BLaER1 treated with 17β-estradiol and CSF1 and Interleukin-3, amounts not matched to agents 10 nM and 100 nM (cell line): ENCODE measurements at regions not wholly inside any gene's neighbourhood (a gene's known extent, or its start where the extent isn't known, plus 50 kb on each side); places are given as distances from the start of the nearest gene placed in this dataset.

Source experiments
- H3K27ac ChIP-seq, 11 experiments: shearing (Covaris generic); formaldehyde crosslinking; 2 replicates each; pipeline ENCODE4 v1.8.1; 2022
- H3K27me3 ChIP-seq, 11 experiments: shearing (Covaris generic); formaldehyde crosslinking; 2 replicates each; pipeline ENCODE4 v1.8.1; 2022
- H3K36me3 ChIP-seq, 11 experiments: shearing (Covaris generic); formaldehyde crosslinking; 2 replicates each; pipeline ENCODE4 v1.8.1; 2022
- H3K4me1 ChIP-seq, 10 experiments: shearing (Covaris generic); formaldehyde crosslinking; 2 replicates each; pipeline ENCODE4 v1.8.1; 2022
- H3K4me2 ChIP-seq, 11 experiments: shearing (Covaris generic); formaldehyde crosslinking; 2 replicates each; pipeline ENCODE4 v1.8.1; 2022
- H3K4me3 ChIP-seq, 10 experiments: shearing (Covaris generic); formaldehyde crosslinking; 2 replicates each; pipeline ENCODE4 v1.8.1; 2022
- H3K9ac ChIP-seq, 11 experiments: shearing (Covaris generic); formaldehyde crosslinking; 2 replicates each; pipeline ENCODE4 v1.8.1; 2022
- H3K9me3 ChIP-seq, 11 experiments: shearing (Covaris generic); formaldehyde crosslinking; replicated peaks in 1 of 11; 2 replicates each; pipeline ENCODE4 v1.8.1; 2022
- H4K20me1 ChIP-seq, 11 experiments: shearing (Covaris generic); formaldehyde crosslinking; 2 replicates each; pipeline ENCODE4 v1.8.1; 2022
- Cebpa-rat ChIP-seq, 11 experiments: shearing (Covaris generic); IDR thresholded peaks; 2 replicates each; pipeline ENCODE4 v1.8.1; 2022

- Histone ChIP-seq H3K4me3 (no peak overlapping the region), H3K4me2 (no peak overlapping the region), H3K4me1 (no peaks in the 10 kb centered on the region), H3K9me3 (no peaks in the 10 kb centered on the region), H3K27ac (no peak overlapping the region), H3K36me3 (no peaks in the 10 kb centered on the region), H4K20me1 (no peaks in the 10 kb centered on the region), H3K27me3 (no peaks in the 10 kb centered on the region), H3K9ac (no peak overlapping the region)
- TF ChIP-seq Cebpa-rat (IDR thresholded peaks at IDR 0.05) = no peak
These were observed 151.0 kb upstream of the ZNF366 start for GRCh38 chr5:72658161-72658560.

DNA sequence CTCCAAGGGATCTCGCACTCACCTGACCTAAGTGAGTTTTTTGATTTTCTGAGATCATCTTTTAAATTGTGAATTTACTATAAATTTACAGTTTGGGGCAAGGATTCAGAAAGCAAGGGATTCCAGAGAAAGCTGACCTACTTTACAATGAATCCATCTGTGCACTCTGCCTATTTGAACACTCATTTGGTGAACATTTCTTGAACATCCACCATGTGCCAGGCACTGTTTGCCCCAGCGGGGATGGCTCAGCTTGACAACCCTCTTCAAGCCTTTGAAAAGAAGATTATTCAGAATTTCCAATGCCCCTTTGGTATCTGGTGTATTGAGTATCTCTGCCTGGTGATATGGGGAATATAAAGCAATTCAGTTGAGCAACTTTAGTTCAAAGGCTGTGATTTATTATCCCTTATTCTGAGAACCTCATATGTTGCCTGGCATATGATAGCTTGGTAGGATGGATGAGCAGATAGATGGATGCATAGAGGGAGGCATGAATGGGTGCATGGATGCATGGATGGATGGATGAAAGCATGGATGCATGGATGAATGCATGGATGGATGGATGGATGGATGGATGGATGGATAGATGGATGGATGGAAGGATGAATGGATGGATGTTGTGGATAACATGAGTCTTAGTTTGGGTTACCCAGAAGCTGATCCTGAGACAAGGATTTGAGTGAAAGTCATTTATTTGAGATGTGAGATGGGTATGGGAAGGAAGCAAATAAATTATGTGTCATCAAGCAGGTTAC, 149.7 kb upstream of the ZNF366 start:
- no peaks in the 10 kb centered on the region for H4K20me1 ChIP-seq
- no peak overlapping the region for H3K27ac ChIP-seq
- H3K9me3 ChIP-seq = no peaks in the 10 kb centered on the region
- H3K4me1 ChIP-seq = no peaks in the 10 kb centered on the region
- no peak overlapping the region for H3K4me3 ChIP-seq
- TF ChIP-seq Cebpa-rat (IDR thresholded peaks at IDR 0.05) = no peak
- no peaks in the 10 kb centered on the region for H3K27me3 ChIP-seq
- no peak overlapping the region for H3K9ac ChIP-seq
- H3K4me2 ChIP-seq = no peak overlapping the region
- no peaks in the 10 kb centered on the region for H3K36me3 ChIP-seq

GRCh38 chr5:72656331-72656730, 149.1 kb upstream of the ZNF366 start:
- Histone ChIP-seq H3K36me3 (no peaks in the 10 kb centered on the region), H3K9ac (no peak overlapping the region), H4K20me1 (no peaks in the 10 kb centered on the region), H3K4me1 (no peaks in the 10 kb centered on the region), H3K27ac (no peak overlapping the region), H3K4me2 (no peak overlapping the region), H3K9me3 (no peaks in the 10 kb centered on the region), H3K4me3 (no peak overlapping the region), H3K27me3 (no peaks in the 10 kb centered on the region)
- no peak for TF ChIP-seq Cebpa-rat (IDR thresholded peaks at IDR 0.05)

DNA sequence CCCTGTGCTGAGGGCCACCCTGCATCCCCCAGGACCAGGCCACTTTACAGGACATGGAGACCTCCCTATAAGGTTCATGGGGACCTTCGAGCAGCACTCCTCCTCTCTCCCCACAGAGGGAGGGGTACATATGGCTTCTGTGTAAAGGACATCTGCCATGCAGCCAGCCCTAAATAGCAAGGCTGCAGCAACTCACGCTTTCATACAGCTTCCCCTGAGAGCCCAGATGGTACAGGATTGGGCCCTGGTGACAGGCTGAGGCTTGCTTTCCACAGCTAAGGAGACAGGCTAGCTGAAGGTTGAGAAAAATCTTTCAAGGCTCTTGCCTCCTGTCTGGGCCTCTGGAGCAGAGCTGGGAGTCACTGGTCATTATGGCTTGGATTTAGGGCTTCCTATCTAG, 147.0 kb upstream of the ZNF366 start:
- Histone ChIP-seq H4K20me1 (no peaks in the 10 kb centered on the region), H3K36me3 (no peaks in the 10 kb centered on the region), H3K9me3 (no peaks in the 10 kb centered on the region), H3K27me3 (no peaks in the 10 kb centered on the region), H3K4me3 (no peak overlapping the region), H3K4me1 (peaks cover 0 to 4% (median 0%) of the 10 kb centered on the region in 10 experiments; a peak in 1 of 20 replicates), H3K27ac (no peak overlapping the region), H3K4me2 (no peak overlapping the region), H3K9ac (no peak overlapping the region)
- no peak for TF ChIP-seq Cebpa-rat (IDR thresholded peaks at IDR 0.05)

DNA sequence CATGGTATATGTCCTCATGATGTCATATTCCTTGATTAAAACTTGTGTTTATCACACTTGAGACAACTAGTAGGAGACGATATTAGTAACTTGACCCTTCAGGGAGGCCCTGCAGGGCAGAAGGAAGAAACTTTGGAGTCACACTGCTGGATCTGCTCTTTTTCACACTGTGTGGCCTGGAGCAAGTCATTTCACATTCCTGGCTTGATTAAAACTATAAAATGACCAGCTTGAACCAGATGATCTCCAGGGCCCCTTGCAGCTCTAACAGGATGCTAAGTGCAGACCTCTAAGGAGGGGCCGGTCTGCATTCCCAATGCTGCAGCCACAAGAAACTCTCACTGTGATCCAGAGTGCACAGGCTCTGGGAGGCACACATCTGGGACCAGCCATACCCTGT, 146.4 kb upstream of the ZNF366 start:
- no peaks in the 10 kb centered on the region for H3K36me3 ChIP-seq
- no peak for TF ChIP-seq Cebpa-rat (IDR thresholded peaks at IDR 0.05)
- no peak overlapping the region for H3K9ac ChIP-seq
- no peak overlapping the region for H3K4me3 ChIP-seq
- no peaks in the 10 kb centered on the region for H3K27me3 ChIP-seq
- no peaks in the 10 kb centered on the region for H3K9me3 ChIP-seq
- H3K4me1 ChIP-seq = peaks cover 0 to 4% (median 0%) of the 10 kb centered on the region in 10 experiments; a peak in 1 of 20 replicates
- no peaks in the 10 kb centered on the region for H4K20me1 ChIP-seq
- no peak overlapping the region for H3K27ac ChIP-seq
- no peak overlapping the region for H3K4me2 ChIP-seq

- TF ChIP-seq Cebpa-rat (IDR thresholded peaks at IDR 0.05) = no peak
- no peaks in the 10 kb centered on the region for H3K36me3 ChIP-seq
- H3K27me3 ChIP-seq = no peaks in the 10 kb centered on the region
- H3K4me2 ChIP-seq = no peak overlapping the region
- H3K4me3 ChIP-seq = no peak overlapping the region
- H3K4me1 ChIP-seq = peaks cover 0 to 4% (median 0%) of the 10 kb centered on the region in 10 experiments; a peak in 1 of 20 replicates
- no peak overlapping the region for H3K9ac ChIP-seq
- H4K20me1 ChIP-seq = no peaks in the 10 kb centered on the region
- no peak overlapping the region for H3K27ac ChIP-seq
- H3K9me3 ChIP-seq = no peaks in the 10 kb centered on the region
These were observed 144.6 kb upstream of the ZNF366 start for GRCh38 chr5:72651779-72652178.

GRCh38 chr5:72651109-72651508, 143.9 kb upstream of the ZNF366 start:
- Histone ChIP-seq H3K9me3 (no peaks in the 10 kb centered on the region), H4K20me1 (no peaks in the 10 kb centered on the region), H3K27ac (no peak overlapping the region), H3K9ac (no peak overlapping the region), H3K4me1 (peaks cover 0 to 4% (median 0%) of the 10 kb centered on the region in 10 experiments; a peak in 1 of 20 replicates), H3K27me3 (no peaks in the 10 kb centered on the region), H3K4me3 (no peak overlapping the region), H3K4me2 (no peak overlapping the region), H3K36me3 (no peaks in the 10 kb centered on the region)
- no peak for TF ChIP-seq Cebpa-rat (IDR thresholded peaks at IDR 0.05)

DNA sequence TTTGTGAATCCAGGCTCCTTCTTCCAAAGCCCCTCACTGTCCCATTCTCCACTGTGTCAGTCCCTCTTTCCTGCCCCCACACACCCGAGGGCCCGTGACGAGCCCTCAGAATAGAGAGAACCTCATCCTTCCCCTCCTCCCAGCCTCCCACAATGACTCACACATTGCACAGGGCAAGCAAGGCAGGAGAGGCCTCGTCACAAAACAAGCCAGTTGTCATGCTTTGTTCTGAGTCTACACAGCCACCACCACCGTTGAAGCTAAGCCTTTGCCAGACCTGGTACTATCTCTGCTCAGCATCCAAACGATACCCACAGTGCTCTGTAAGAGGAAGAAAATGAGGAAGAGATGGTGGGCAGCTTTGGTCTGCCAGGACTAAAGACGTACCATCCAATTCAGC, 142.2 kb upstream of the ZNF366 start:
- no peaks in the 10 kb centered on the region for H4K20me1 ChIP-seq
- no peaks in the 10 kb centered on the region for H3K9me3 ChIP-seq
- no peak overlapping the region for H3K9ac ChIP-seq
- no peaks in the 10 kb centered on the region for H3K36me3 ChIP-seq
- H3K27ac ChIP-seq = no peak overlapping the region
- H3K27me3 ChIP-seq = no peaks in the 10 kb centered on the region
- no peak for TF ChIP-seq Cebpa-rat (IDR thresholded peaks at IDR 0.05)
- H3K4me3 ChIP-seq = no peak overlapping the region
- peaks cover 0 to 4% (median 0%) of the 10 kb centered on the region in 10 experiments; a peak in 1 of 20 replicates for H3K4me1 ChIP-seq
- H3K4me2 ChIP-seq = no peak overlapping the region

DNA sequence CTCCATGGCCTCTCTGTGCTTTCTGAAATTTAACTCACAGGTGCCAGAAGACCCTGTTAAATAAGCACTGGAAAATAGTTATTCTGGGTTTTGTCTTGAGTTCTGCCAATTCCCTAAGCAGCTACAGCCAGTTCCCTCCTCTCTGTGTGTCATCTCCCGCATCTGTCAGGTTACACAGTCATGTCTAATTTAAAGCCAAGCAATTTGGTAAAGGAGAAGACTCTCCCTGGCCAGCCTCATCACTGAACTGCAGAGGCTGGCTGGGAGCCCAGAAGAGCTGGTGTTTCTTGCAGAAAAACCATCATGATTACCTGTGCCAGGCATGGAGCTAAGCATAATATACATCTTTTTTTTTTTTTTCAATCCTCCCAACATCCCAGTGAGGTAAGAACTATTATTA, 141.3 kb upstream of the ZNF366 start:
- H3K9ac ChIP-seq = no peak overlapping the region
- no peak for TF ChIP-seq Cebpa-rat (IDR thresholded peaks at IDR 0.05)
- H3K4me3 ChIP-seq = no peak overlapping the region
- no peaks in the 10 kb centered on the region for H3K36me3 ChIP-seq
- no peaks in the 10 kb centered on the region for H3K27me3 ChIP-seq
- H4K20me1 ChIP-seq = no peaks in the 10 kb centered on the region
- no peak overlapping the region for H3K4me2 ChIP-seq
- no peak overlapping the region for H3K27ac ChIP-seq
- H3K4me1 ChIP-seq = peaks cover 0 to 4% (median 0%) of the 10 kb centered on the region in 10 experiments; a peak in 1 of 20 replicates
- H3K9me3 ChIP-seq = no peaks in the 10 kb centered on the region

DNA sequence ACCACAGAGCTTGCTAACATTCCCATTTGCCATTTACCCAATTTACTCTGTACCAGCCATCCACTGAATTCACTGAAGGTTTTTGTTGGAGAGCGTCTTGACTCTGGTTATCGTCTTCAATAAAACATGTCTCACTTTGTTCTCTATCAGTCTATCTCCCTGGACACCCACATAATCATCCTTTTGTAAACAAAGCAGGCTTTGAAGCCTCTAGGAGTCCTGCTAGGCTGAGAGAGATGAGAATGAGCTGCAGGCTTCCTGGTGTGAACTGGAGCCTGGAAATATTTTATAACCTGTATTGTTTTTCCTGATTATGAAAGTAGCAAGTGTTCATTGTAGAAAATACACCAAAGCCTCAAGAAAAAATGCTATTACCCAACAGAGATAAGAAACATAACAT, 140.6 kb upstream of the ZNF366 start:
- no peaks in the 10 kb centered on the region for H3K36me3 ChIP-seq
- no peaks in the 10 kb centered on the region for H3K9me3 ChIP-seq
- no peaks in the 10 kb centered on the region for H3K27me3 ChIP-seq
- H3K27ac ChIP-seq = no peak overlapping the region
- no peak overlapping the region for H3K4me3 ChIP-seq
- no peak for TF ChIP-seq Cebpa-rat (IDR thresholded peaks at IDR 0.05)
- no peaks in the 10 kb centered on the region for H4K20me1 ChIP-seq
- peaks cover 0 to 4% (median 0%) of the 10 kb centered on the region in 10 experiments; a peak in 1 of 20 replicates for H3K4me1 ChIP-seq
- H3K4me2 ChIP-seq = no peak overlapping the region
- H3K9ac ChIP-seq = no peak overlapping the region
